ENCODE measurements at regions not wholly inside any gene's neighbourhood (a gene's known extent, or its start where the extent isn't known, plus 50 kb on each side); places are given as distances from the start of the nearest gene placed in this dataset.
A peak's percentile ranks its signal among the peaks of the same experiment; 100 is the strongest.

- peak; percentile 77 for DNase-seq
Measured at GRCh38 chr13:112124141-112124540, 57.2 kb downstream of the SOX1 start.

GRCh38 chr13:112127564-112128330 lies 60.8 kb downstream of the SOX1 start:
- no peak for DNase-seq

- no peak for DNase-seq
Measured at GRCh38 chr13:112128331-112128610, 61.3 kb downstream of the SOX1 start.

DNA sequence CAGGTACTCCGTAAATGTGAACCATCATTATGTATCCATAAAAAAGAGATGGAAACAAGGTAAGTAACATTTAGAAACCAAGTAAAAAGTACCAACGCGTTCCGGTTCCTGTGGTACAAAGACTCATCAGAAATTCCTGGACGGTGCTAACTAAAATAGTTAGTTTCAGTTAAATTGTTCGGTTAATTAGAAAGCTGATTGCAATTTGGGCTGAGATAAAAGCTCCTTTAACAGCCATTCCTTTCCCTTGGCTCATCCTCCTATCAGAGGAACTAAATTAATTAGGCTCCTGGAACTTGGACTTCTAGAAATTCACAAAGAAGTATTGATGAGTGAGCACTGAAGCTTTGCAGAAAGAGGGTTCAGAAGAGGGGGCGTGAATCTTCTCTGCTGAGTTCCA lies 63.5 kb downstream of the SOX1 start:
- no peak for DNase-seq

GRCh38 chr13:112131081-112131712 lies 64.2 kb downstream of the SOX1 start:
- DNase-seq = no peak

- no peak for DNase-seq
Measured at GRCh38 chr13:112131713-112132113, 64.8 kb downstream of the SOX1 start.

GRCh38 chr13:112132142-112132541 lies 65.2 kb downstream of the SOX1 start:
- DNase-seq = no peak

GRCh38 chr13:112132619-112133018 lies 65.7 kb downstream of the SOX1 start:
- no peak for DNase-seq

GRCh38 chr13:112133499-112134390 lies 66.8 kb downstream of the SOX1 start:
- no peak for DNase-seq

GRCh38 chr13:112134391-112135075 lies 67.6 kb downstream of the SOX1 start:
- no peak for DNase-seq

DNA sequence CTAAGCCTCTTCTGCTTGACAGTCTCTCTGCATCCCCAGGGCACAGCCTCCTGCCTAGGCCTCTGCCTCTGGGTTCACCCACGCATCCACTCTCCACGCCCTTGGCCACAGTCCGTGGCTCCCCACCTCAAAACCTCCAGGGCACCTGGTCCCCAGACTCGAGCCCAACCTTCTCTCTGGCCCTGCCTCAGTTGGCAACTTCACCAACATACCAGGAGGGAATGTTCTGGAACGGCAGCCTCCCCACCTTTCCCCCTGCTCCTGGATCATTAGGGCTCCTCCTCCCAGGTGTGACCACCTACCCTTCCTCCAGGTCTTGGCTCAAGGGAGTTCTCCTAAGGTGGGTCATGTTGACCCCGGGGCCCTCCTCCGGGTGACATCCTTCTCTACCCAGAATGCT lies 69.1 kb downstream of the SOX1 start:
- no peak for DNase-seq

DNA sequence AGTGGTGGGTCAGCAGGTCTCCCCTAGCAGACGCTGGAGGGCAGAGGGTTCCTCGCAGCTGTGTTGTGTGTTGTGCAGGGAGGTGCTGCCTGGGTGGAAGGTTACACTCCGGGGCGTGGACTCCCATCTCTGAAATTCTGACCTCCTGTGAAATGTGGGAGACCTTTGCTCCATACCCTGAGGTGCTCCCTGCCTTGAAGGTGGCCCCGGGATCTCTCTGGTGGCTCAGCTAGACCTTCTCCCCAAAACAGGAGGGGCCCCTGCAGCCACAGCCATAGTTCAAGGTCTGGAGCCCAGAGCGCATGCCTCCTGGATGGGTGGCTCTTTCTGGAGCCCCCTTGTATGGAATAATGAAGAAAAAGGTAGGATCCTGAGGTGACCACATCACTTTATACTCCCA lies 70.2 kb downstream of the SOX1 start:
- DNase-seq = no peak

- no peak for DNase-seq
Measured at GRCh38 chr13:112140366-112140765, 73.4 kb downstream of the SOX1 start.

DNA sequence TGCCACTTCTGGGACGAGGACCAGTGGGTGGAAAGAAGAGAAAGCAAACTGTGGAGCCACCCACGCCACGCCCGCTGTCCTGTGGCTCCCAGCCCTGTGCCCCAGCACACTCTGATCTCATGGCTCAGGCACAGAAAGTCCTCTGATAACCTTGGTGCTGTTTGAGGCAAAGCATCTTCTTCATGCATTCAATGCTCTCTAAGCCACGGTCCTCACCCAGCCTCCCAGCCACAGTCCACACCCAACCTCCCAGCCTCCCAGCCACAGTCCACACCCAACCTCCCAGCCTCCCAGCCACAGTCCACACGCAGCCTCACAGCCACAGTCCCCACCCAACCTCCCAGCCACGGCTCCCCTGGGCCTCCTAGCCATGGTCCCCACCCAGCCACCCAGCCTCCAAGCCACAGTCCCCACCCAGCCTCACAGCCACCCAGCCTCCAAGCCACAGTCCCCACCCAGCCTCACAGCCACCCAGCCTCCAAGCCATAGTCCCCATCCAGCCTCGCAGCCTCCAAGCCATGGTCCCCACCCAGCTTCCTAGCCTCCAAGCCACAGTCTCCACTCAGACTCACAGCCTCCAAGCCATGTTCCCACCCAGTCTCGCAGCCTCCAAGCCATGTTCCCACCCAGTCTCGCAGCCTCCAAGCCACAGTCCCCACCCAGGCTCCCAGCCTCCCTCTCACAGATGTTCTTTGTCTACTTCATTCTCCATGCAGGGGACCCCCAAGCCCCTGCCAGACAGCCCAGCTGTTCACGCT lies 74.9 kb downstream of the SOX1 start:
- DNase-seq = no peak

DNA sequence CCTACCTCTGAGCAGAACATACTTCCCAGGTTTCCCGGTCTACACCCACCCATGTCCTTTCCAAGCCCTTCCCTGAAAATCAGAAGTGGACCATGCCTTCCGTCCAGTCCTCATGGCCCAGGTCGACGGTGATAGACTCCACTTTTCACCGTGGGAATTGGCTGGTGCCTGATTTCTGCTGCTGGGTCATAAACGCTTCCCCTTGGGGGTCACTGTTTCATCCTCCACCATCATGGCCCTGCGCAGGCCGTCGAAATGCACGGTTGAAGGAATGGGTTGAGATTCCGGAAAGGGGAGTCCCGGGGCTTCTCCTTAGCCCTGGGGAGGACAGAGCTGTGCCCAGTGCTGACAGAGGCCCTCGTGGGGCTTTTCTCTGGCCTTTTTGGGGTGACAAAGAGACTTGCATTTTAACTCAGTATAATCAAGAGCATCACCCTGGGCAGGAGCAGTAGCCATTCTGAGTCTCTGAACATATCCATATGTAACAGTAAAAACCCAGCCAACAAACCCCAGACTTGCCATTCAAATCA lies 75.5 kb downstream of the SOX1 start:
- DNase-seq = no peak

DNA sequence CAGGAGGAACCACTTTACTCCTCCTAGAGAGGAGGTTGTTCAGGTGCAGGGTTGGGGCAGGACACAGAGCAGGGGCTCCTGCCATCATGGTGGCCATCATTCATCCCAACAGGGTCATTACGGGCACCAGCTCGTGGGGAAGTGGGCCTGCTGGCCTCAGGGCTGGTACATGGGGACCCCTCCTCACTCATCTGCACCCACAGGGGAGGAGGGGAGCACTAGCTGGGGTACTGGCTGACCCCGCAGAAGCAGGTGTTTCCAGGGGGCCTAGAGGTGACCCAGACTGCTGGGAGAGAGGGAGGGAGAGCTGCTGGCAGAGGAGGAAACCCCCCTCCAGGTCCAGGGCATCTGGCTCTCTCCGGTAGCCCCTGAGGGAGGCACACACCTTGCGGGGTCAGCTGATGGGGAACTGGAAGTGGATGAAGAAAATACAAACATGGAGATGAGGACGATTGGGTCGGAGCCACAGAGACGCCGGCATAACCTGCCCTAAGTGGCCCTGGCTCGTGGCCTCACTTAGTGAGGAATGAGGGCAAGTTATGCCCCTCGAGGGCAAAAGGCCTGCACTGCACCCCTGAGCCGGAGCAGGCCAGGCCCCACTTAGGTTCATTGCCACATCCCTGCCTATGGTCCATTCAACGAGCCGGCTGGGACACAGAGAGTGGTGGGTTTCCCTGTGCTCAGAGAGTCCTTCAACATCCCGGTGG lies 76.2 kb downstream of the SOX1 start:
- DNase-seq = no peak

DNA sequence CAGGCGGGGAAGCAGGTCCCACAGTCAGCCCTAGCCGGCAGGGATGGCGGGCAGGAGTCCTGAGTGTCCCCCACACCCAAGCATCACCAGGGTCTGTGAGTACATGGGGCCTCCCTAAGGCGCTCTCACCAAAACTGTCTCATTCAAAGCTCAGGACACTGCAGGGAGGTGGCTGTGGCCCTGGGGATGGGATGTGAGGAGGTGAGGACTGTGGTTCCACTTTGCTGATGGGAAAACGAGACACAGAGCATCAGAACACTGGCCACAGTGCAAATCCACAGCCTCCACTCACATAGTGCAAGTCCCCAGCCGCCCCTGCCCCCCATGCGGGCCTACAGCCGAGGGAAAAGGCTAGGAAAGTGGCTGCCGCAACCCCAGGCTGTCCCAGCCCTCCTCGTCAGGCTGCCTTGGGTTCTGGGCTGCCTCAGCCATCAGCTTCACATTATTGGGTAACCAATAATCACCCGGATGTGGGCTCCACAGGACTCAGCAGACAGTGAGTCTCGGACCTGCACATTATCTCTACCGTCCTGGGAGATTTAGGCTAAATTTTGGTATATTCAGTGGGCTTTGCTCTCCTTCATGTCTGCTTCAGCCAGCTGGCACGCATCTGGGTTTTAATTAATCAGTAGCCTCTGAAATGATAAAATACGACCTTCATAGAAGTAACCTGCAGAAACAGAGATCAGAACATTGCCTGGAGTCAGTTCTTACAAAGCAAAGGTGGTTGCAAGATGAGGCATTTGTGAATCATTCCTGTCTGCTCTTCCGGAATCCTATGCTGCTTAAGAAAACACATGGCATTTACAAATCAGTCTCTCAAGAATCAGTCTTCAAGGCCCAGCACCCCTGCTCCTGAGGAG lies 77.0 kb downstream of the SOX1 start:
- no peak for DNase-seq

DNA sequence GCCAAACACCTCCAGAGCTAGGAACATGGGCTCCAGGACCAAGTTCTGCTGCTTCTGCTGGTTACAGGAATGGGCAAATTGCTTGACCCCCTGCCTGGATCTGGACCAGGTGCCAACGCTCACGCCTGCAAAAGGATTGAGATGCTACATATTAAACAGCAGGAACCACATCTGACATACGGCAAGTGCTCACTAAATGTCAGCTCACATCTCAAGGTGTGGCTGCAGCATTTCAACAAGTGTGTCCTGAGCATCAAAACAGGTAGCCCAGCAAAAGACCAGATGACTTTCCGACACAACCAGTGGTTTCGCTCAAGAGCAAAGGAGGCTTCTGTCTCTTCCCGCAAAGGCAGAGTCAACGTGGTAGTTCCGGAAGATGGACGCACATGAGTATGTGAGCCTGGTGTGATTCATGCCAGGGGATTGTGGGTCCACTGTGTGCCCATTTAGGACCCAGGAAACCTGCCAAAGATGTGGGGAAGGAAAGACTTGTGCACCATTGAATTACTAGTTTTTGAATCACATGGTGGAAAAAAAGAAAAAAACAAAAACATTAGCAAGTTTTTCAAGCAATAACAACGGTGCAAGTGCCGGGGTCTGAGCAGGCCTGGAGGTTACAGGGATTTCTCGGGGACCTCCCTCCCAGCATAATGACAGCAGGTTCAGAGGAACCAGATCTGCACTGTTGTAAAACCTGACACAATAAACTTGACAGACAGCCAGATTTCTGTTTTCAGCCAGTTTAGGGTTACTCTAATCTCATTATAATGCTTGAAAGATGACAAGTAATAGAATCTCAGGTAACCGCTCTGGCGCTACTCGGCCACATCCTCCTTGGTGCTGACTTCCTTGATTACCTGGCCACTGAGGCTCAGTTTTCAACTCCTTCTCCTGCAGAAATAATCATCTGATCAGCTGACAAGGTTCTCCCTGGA lies 77.9 kb downstream of the SOX1 start:
- DNase-seq = no peak

GRCh38 chr13:112145551-112146360 lies 78.8 kb downstream of the SOX1 start:
- no peak for DNase-seq

Measured in NCI-H146 (cell line).